ENCODE measurements at regions not wholly inside any gene's neighbourhood (a gene's known extent, or its start where the extent isn't known, plus 50 kb on each side); places are given as distances from the start of the nearest gene placed in this dataset.

DNA sequence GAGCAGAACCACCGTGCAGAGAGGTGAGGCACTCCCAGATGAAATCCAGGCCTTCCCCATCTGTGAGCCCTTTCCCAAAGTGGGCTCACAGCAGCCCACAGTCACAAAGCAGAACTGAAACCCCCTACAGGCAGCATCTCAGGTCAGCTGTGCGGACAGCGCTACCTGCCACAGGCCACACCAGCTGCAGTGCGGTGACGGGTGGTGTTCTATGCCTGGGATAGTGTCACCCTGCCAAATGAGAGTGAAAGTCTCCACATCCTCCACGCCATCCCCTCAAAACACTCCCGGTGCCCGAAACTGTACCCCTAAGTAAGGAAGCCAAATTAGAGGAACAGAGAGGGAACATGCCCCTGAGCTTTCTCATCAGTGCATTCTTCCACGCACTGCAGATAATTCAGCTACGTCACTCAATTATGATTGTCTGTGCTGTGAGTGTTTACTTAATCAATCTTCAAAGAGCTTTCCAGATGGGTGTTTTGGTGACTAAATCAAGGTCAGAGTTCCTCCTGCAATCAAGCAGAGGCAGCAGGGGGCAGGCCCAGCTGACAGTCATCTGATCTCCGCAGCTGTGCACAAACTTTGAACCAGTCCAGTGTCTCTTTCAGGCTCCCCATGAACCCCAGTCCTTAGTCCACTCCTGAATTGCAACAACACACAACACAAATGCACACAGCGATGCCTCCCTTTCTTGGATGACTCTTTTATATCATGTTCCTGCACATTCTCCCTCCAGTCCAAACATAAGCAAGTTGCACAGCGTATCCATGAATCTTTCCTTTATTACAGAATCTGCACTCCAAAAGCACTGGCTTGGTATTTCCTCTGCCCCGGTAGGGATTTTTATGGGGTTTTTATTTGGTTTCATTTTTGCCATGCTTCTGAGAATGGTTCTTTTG is 150.0 kb downstream of the TOMM20 start (continued):
- TF ChIP-seq, protein P1, sequence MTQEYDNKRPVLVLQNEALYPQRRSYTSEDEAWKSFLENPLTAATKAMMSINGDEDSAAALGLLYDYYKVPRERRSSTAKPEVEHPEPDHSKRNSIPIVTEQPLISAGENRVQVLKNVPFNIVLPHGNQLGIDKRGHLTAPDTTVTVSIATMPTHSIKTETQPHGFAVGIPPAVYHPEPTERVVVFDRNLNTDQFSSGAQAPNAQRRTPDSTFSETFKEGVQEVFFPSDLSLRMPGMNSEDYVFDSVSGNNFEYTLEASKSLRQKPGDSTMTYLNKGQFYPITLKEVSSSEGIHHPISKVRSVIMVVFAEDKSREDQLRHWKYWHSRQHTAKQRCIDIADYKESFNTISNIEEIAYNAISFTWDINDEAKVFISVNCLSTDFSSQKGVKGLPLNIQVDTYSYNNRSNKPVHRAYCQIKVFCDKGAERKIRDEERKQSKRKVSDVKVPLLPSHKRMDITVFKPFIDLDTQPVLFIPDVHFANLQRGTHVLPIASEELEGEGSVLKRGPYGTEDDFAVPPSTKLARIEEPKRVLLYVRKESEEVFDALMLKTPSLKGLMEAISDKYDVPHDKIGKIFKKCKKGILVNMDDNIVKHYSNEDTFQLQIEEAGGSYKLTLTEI (CRISPR knock-in tag; conservative IDR thresholded peaks at IDR 0.05) = no peak
- TF ChIP-seq RFXAP (CRISPR knock-in tag; IDR thresholded peaks at IDR 0.05; ENCODE audit: borderline replicate concordance) (no peak), ARHGAP35 (CRISPR knock-in tag; IDR thresholded peaks at IDR 0.05; ENCODE audit: borderline replicate concordance) (no peak; the same call in 1 of the 2 replicates), ZNF543 (CRISPR knock-in tag; IDR thresholded peaks at IDR 0.05) (no peak), MEIS1 (CRISPR knock-in tag; IDR thresholded peaks at IDR 0.05; ENCODE audit: borderline replicate concordance) (peak; percentile 50; the same call in 1 of the 2 replicates), ZBTB7B (CRISPR knock-in tag; IDR thresholded peaks at IDR 0.05) (peak; percentile 90), ZNF367 (CRISPR knock-in tag; IDR thresholded peaks at IDR 0.05; ENCODE audit: borderline replicate concordance) (no peak), ZNF652 (CRISPR knock-in tag; IDR thresholded peaks at IDR 0.05; ENCODE audit: borderline replicate concordance, low read depth) (peak; percentile 56; the same call in 1 of the 2 replicates), ZNF841 (CRISPR knock-in tag; IDR thresholded peaks at IDR 0.05; ENCODE audit: borderline replicate concordance) (no peak), ZNF589 (CRISPR knock-in tag; conservative IDR thresholded peaks at IDR 0.05) (no peak), ZNF619 (CRISPR knock-in tag; IDR thresholded peaks at IDR 0.05) (no peak), PAWR (CRISPR knock-in tag; IDR thresholded peaks at IDR 0.05; ENCODE audit: borderline replicate concordance) (0 out of 2 replicates have a peak, but pooled peaks have one; percentile 30), EED (CRISPR knock-in tag; IDR thresholded peaks at IDR 0.05) (no peak), ZNF747 (CRISPR knock-in tag; IDR thresholded peaks at IDR 0.05; ENCODE audit: borderline replicate concordance) (no peak), REXO4 (CRISPR knock-in tag; IDR thresholded peaks at IDR 0.05; ENCODE audit: borderline replicate concordance) (no peak), ZNF451 (CRISPR knock-in tag; IDR thresholded peaks at IDR 0.05) (no peak), SALL1 (CRISPR knock-in tag; IDR thresholded peaks at IDR 0.05) (peak; percentile 99), ZNF775 (CRISPR knock-in tag; IDR thresholded peaks at IDR 0.05; ENCODE audit: borderline replicate concordance) (no peak), ZSCAN9 (CRISPR knock-in tag; IDR thresholded peaks at IDR 0.05; ENCODE audit: borderline replicate concordance) (no peak), PCBP1 (IDR thresholded peaks at IDR 0.05; ENCODE audit: borderline replicate concordance, low read depth, low read length) (no peak), CC2D1A (CRISPR knock-in tag; IDR thresholded peaks at IDR 0.05) (no peak), SUZ12 (IDR thresholded peaks at IDR 0.05; ENCODE audit: low read depth, low read length) (no peak)
- TF ChIP-seq, protein P2, sequence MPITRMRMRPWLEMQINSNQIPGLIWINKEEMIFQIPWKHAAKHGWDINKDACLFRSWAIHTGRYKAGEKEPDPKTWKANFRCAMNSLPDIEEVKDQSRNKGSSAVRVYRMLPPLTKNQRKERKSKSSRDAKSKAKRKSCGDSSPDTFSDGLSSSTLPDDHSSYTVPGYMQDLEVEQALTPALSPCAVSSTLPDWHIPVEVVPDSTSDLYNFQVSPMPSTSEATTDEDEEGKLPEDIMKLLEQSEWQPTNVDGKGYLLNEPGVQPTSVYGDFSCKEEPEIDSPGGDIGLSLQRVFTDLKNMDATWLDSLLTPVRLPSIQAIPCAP (CRISPR knock-in tag; IDR thresholded peaks at IDR 0.05; ENCODE audit: low read depth) = no peak
- TF ChIP-seq, protein P3, sequence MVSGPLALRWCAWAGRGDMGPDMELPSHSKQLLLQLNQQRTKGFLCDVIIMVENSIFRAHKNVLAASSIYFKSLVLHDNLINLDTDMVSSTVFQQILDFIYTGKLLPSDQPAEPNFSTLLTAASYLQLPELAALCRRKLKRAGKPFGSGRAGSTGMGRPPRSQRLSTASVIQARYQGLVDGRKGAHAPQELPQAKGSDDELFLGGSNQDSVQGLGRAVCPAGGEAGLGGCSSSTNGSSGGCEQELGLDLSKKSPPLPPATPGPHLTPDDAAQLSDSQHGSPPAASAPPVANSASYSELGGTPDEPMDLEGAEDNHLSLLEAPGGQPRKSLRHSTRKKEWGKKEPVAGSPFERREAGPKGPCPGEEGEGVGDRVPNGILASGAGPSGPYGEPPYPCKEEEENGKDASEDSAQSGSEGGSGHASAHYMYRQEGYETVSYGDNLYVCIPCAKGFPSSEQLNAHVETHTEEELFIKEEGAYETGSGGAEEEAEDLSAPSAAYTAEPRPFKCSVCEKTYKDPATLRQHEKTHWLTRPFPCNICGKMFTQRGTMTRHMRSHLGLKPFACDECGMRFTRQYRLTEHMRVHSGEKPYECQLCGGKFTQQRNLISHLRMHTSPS (CRISPR knock-in tag; IDR thresholded peaks at IDR 0.05; ENCODE audit: low read depth) = peak; percentile 69; the same call in 1 of the 2 replicates
- TF ChIP-seq, protein P4, sequence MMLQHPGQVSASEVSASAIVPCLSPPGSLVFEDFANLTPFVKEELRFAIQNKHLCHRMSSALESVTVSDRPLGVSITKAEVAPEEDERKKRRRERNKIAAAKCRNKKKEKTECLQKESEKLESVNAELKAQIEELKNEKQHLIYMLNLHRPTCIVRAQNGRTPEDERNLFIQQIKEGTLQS (CRISPR knock-in tag; IDR thresholded peaks at IDR 0.05) = peak; percentile 83; the same call in 1 of the 2 replicates
